IPS-15b (cell line): ENCODE measurements at regions not wholly inside any gene's neighbourhood (a gene's known extent, or its start where the extent isn't known, plus 50 kb on each side); places are given as distances from the start of the nearest gene placed in this dataset.

Experiments
- H3K27me3 ChIP-seq: one replicate; pipeline ENCODE4 v1.6.1; 2013; ENCODE audit warnings: low read length; ENCODE audit not compliant: control insufficient read depth, insufficient read depth
- H3K36me3 ChIP-seq: one replicate; pipeline ENCODE4 v1.6.1; 2013; ENCODE audit warnings: low read length; ENCODE audit not compliant: control insufficient read depth, insufficient read depth
- H3K4me1 ChIP-seq: one replicate; pipeline ENCODE4 v1.6.1; 2013; ENCODE audit warnings: mild to moderate bottlenecking, low read length; ENCODE audit not compliant: control insufficient read depth, insufficient read depth
- H3K4me3 ChIP-seq: one replicate; pipeline ENCODE4 v1.5.1; 2013; ENCODE audit warnings: low read depth, low read length
- H3K9ac ChIP-seq: one replicate; pipeline ENCODE4 v1.6.1; 2013; ENCODE audit warnings: low read depth, mild to moderate bottlenecking, low read length
- H3K9me3 ChIP-seq: one replicate; pipeline ENCODE4 v1.6.1; 2013; ENCODE audit warnings: mild to moderate bottlenecking, low read length; ENCODE audit not compliant: control insufficient read depth, insufficient read depth

DNA sequence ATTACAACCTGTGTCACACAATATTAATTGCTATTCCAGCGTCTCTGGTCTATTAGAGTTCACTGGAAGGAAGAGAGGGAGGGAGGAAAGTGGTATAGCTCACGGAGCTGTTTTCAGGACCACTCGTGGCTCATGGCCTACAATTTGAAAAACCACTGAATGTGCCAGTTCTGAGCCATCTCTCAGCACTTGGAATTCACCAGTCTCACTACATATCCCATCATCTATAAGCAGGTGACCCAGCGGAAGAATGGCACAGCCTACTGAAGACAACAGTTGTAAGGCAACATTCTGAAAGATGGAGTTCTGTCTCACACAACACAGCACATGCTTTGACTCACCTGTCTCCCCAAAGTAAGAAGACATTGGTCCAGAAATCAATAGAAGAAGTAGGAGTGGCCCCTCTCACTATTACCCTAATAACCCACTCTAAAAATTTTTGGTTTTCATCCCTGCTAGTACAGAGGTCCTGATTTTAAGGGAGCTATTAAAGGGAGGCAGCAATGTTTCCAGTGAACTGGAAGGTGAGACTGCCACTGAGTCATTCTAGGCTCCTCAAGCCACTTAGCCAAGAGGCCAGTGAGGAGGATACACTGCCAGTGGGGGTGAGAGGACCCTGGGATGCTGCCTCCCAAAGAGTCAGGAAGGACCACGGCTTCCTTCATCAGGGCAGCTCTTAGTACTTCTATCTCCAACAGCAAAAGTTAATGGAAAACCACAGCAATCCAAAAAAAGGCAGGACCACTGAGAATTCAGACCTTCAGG is 50.0 kb upstream of the DOCK9 start:
- H3K36me3 ChIP-seq: no peaks in the 10 kb centered on the region
- no peak overlapping the region for H3K9ac ChIP-seq
- H3K9me3 ChIP-seq: no peaks in the 10 kb centered on the region

DNA sequence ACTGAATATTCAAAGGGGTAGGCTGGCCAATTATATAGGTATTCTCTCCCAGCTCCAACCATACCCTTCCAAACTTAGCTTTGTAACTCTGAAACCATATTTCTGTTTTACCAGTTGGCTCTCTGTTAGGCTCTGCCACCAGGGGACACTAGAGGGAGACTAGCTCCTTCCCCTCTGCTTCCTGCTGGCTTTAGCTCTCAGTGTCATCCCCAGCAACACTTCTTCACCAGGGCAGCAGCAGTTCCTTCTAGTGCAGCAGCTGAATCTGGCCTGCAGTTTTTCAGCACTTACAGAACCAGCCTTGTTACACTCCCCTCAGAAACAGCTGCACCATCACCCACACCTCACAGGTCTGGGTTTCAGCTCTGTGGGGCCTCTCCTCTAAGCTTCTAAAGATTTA is 51.0 kb upstream of the DOCK9 start:
- no peaks in the 10 kb centered on the region for H3K27me3 ChIP-seq
- no peaks in the 10 kb centered on the region for H3K9me3 ChIP-seq
- no peaks in the 10 kb centered on the region for H3K36me3 ChIP-seq
- no peaks in the 10 kb centered on the region for H3K4me1 ChIP-seq
- no peak overlapping the region for H3K9ac ChIP-seq
- H3K4me3 ChIP-seq: no peak overlapping the region

More for the DNA sequence above, 50.0 kb upstream of the DOCK9 start:
- no peaks in the 10 kb centered on the region for H3K27me3 ChIP-seq
- H3K4me3 ChIP-seq: no peak overlapping the region
- H3K4me1 ChIP-seq: no peaks in the 10 kb centered on the region

DNA sequence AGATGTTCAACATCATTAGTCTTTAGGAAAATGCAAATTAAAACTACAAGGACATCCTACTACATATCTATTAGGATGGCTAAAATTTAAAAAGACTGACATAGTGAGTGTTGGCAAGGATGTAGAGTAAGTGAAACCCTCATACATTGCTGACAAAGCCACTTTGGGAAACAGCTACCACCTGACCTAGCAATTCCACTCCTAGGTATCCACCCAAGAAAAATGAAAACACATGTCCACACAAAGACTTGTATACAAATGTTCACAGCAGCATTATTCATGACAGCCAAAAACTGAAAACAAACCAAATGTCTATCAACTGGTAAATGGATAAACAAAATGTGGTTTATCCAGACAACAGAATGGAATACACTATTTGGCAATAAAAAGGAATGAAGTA is 51.7 kb upstream of the DOCK9 start:
- Histone ChIP-seq H3K27me3 (no peaks in the 10 kb centered on the region), H3K36me3 (no peaks in the 10 kb centered on the region), H3K4me3 (no peak overlapping the region), H3K9ac (no peak overlapping the region), H3K4me1 (no peaks in the 10 kb centered on the region), H3K9me3 (no peaks in the 10 kb centered on the region)

DNA sequence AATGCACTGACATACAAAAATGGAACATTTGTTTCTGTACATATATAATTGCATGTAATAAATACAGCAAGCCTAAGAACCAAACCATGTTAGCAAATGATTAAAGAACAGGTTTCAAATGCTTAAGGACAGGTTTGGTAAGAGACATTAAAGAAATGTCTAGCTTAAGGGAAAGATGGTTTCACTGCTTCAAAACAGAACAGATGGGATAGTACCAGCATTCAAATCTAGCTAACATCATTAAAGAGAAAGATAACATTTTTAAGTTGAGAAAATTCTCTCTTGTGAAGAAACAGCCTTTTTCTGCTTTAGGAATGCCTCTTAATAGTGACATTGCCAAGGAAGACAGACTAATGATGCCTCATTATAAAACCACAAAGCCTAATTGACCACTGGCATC is 52.5 kb upstream of the DOCK9 start:
- H3K4me1 ChIP-seq: no peaks in the 10 kb centered on the region
- H3K9ac ChIP-seq: no peak overlapping the region
- no peaks in the 10 kb centered on the region for H3K36me3 ChIP-seq
- no peaks in the 10 kb centered on the region for H3K27me3 ChIP-seq
- H3K4me3 ChIP-seq: no peak overlapping the region
- H3K9me3 ChIP-seq: no peaks in the 10 kb centered on the region

DNA sequence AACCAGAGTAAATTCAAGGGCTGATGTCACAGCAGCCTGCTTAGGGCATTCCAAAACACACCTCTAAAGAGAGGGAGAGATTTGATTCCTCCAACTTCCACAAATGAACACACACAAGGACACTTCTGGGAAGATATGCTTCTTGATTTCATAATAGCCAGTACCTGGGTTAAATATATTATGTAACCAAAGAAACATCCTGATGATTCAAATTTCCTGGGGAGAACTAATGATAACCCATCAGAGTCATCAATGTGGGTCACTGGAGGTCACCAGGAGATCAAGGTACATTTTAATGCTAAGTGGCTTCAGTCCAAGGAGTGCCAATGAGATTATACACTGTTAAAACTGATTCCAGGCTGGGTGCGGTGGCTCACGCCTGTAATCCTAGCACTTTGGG is 54.0 kb upstream of the DOCK9 start:
- H3K36me3 ChIP-seq: no peaks in the 10 kb centered on the region
- no peaks in the 10 kb centered on the region for H3K4me1 ChIP-seq
- H3K4me3 ChIP-seq: no peak overlapping the region
- H3K9me3 ChIP-seq: no peaks in the 10 kb centered on the region
- no peak overlapping the region for H3K9ac ChIP-seq
- no peaks in the 10 kb centered on the region for H3K27me3 ChIP-seq

DNA sequence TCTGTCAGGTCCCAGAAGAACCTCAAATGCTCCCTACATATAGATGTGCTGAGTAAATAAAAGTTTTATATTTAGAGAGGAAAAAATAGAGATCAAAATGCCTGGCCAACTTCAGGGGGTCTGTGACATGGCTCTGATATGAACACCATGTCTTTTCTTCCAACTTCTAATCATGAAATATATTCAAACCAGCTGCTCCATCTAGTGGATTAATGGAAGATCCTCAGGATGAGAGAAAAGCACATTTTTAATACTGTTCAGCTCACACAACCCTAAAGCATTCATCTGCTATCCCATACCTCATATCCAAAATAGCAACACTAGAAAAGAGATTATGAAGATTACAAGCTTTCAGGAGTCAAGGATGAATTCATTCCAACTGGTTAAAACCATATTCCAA is 56.0 kb upstream of the DOCK9 start:
- Histone ChIP-seq H3K9ac (no peak overlapping the region), H3K4me1 (no peaks in the 10 kb centered on the region), H3K9me3 (no peaks in the 10 kb centered on the region), H3K4me3 (no peak overlapping the region), H3K27me3 (no peaks in the 10 kb centered on the region), H3K36me3 (no peaks in the 10 kb centered on the region)

DNA sequence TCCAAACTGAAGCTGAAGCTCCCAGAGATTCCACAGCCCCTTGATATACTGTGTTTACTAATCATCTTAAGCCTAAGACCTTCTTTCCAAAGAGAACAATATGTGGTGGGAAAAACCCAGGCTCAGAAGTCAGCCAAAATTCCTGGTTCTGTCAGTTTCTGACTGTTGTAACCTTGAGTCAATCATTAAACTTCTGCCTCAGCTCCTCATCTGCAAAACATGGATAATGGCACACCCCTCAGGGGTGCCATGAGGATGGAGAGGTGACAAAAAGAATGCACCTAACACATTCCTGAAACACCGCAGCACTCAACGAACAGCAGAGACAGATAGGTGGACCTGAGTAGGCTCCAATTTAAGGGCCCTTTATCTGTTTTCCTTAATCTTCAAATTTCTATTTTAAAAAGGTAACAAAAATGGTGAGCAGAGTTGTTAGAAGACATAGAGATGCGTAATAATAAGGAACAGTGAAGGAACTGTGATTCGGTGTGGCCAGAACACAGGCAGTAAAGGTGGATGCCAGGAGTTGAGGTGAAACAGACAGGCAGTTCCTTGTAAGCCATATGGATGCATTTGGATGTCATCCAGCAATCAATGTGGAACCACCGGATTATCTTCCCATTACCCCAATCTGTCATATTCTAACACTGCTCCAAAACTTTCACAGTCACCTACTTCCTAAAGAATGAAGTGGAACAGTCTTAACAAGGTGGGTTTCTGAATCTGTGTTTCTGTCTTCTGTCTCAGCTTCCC is 56.6 kb upstream of the DOCK9 start:
- Histone ChIP-seq H3K27me3 (no peaks in the 10 kb centered on the region), H3K9ac (no peak overlapping the region), H3K4me1 (no peaks in the 10 kb centered on the region), H3K36me3 (no peaks in the 10 kb centered on the region), H3K9me3 (no peaks in the 10 kb centered on the region), H3K4me3 (no peak overlapping the region)

DNA sequence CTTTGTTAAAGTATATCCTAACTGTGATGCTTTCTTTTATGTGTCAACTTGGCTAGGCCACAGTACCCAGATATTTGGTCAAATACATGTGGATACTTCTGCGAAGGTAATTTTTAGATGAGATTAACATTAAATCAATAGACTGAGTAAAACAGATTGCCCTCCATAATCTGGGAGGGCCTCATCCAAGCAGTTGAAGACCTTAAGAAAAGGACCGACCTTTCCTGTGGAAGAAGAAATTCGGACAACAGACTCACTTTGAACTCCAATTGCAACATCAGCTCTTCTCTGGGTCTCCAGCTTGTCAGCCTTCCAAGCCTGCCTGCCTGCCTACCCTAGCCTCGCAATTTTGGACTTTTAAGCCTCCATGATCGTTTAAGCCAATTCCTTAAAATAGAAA is 57.9 kb upstream of the DOCK9 start:
- no peaks in the 10 kb centered on the region for H3K9me3 ChIP-seq
- no peak overlapping the region for H3K4me3 ChIP-seq
- H3K27me3 ChIP-seq: no peaks in the 10 kb centered on the region

DNA sequence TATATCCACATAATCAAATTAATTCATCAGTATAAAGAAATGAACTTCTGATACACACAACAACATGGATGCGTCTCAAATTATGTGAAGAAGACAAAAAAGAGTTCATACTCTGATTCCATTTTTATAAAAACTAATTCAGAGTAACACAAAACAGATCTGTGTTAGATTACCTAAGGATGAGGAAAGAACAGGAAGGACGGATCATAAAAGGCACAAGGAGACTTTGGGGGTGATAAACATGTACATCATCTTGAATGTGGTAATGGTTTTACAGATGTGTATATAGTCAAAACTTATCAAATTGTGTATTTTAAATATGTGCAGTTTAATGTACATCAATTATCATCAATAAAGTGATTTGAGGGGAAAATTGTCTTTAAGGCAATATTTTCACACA is 59.9 kb upstream of the DOCK9 start:
- Histone ChIP-seq H3K9ac (no peak overlapping the region), H3K36me3 (no peaks in the 10 kb centered on the region), H3K4me3 (no peak overlapping the region), H3K4me1 (no peaks in the 10 kb centered on the region), H3K27me3 (no peaks in the 10 kb centered on the region), H3K9me3 (no peaks in the 10 kb centered on the region)

More for the DNA sequence above, 57.9 kb upstream of the DOCK9 start:
- no peak overlapping the region for H3K9ac ChIP-seq
- H3K36me3 ChIP-seq: no peaks in the 10 kb centered on the region
- no peaks in the 10 kb centered on the region for H3K4me1 ChIP-seq

DNA sequence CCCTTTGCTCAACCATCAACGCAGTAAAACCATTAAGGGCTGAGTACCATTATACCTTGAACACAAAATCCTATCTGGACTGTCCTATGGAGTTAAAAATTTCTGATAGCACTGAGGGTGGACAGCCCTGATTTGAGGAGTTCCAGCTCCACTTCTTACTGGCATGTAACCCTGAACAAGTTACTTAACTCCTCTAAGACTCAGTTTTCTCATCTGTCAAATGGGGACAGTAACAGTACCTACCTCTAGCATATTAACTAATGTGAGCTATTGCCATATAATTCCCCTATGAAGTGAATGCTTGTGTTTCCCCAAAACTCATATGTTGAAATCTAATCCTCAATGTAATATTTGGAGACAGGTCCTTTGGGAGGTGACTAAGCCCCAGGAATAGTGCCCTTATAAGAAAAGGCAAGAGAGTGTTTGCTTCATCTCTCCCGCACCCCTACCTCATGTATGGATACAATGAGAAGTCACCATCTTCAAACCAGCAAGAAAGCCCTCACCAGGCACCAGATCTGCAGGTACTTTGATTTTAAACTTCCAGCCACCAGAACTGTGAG is 61.9 kb upstream of the DOCK9 start:
- H3K9me3 ChIP-seq: no peaks in the 10 kb centered on the region
- H3K4me3 ChIP-seq: no peak overlapping the region
- no peaks in the 10 kb centered on the region for H3K27me3 ChIP-seq
- no peaks in the 10 kb centered on the region for H3K36me3 ChIP-seq
- no peaks in the 10 kb centered on the region for H3K4me1 ChIP-seq
- H3K9ac ChIP-seq: no peak overlapping the region

DNA sequence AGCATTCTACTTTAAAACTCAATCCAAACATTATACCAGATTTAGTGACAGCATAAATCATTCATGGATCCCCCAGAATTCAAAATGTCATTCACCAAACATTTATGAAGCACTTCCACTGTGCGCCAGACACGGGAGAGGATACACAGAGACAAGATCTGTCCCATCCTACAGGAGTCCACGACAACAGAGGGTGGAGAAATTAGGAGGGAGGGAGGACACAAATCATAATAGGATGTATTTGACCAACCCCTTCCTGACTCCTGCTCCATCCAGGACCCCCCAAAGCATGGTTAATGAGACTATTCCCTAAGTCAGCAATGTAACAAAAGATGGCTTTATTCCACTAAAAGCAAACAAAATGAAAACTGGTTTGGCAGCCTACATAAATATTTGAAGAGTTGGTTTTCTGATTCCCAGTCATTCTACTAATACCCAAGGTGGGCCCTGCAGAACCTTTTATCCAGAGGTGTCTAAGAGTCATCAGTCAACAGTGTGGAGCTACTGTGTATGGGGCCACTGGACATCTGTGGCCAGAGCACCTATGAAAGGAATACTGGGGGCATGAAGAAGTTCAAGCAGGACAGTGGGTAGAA is 62.8 kb upstream of the DOCK9 start:
- H3K9ac ChIP-seq: no peak overlapping the region
- no peak overlapping the region for H3K4me3 ChIP-seq
- no peaks in the 10 kb centered on the region for H3K9me3 ChIP-seq
- no peaks in the 10 kb centered on the region for H3K4me1 ChIP-seq
- H3K27me3 ChIP-seq: no peaks in the 10 kb centered on the region
- no peaks in the 10 kb centered on the region for H3K36me3 ChIP-seq
